HG03025 (cell line): ENCODE measurements at regions not wholly inside any gene's neighbourhood (a gene's known extent, or its start where the extent isn't known, plus 50 kb on each side); places are given as distances from the start of the nearest gene placed in this dataset.

Experiments used
- ATAC-seq: cut with Tn5 transposase; IDR thresholded peaks from one replicate; pipeline ENCODE4 v1.9.1; 2021; ENCODE audit warnings: mild to moderate bottlenecking, moderate library complexity; ENCODE audit not compliant: unreplicated experiment, low FRiP score

DNA sequence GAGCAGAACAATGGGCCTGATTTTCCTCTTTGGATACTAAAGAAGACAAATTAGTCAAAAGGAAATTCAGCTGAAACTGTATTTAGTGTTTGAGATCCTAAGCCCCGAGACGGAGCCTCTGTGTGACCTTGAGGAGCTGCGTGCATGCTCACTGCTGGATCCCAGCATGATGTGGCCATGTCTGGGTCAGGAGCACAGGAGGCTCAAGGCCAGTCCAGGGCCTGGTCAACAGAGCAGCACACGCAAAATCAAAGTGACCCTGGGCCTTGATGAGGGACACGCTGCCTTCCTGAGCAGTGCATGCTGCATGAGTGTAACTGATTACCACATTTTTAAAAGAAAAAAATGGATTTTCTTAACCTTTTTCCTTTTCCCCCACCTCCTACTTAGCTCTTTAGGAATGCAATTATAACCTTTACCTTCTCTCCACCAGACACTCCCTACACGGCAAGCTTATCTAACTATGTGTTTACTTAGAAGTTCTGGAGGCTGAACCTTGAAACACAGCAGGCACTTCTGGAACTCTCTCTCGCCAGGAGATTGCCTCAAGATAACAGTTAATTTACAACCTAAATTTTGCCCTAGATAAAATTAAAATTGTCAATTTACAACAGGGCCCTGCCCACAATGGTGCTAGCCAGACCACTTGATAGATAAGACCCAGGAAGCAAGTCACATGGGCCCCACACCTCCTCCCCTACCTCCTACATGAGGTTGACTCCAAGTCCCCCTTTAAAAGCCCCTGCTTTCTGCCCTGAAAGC, 144.6 kb downstream of the LRIG2 start:
- ATAC-seq = no peak

- no peak for ATAC-seq
Measured at GRCh38 chr1:113219377-113219776, 146.4 kb downstream of the LRIG2 start.

DNA sequence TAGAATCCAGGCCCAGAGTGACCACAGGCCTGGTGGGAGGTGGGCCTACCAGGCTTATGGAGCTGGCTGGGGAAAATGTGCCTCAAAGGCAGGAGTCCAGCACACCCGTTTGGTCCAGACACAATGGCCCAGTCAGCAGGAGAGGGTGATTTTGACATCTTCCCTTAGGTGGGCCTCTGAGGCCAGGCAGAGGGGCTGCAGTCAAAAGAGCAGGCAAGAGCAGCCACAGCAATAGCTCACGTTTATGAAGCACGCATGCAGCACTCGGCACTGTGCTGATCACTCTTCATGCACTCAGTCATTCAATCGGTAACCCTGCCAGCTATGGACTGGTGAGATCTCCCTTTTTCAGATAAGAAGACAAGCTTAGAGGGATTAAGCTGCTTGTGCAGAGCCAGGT, 146.8 kb downstream of the LRIG2 start:
- ATAC-seq = no peak

DNA sequence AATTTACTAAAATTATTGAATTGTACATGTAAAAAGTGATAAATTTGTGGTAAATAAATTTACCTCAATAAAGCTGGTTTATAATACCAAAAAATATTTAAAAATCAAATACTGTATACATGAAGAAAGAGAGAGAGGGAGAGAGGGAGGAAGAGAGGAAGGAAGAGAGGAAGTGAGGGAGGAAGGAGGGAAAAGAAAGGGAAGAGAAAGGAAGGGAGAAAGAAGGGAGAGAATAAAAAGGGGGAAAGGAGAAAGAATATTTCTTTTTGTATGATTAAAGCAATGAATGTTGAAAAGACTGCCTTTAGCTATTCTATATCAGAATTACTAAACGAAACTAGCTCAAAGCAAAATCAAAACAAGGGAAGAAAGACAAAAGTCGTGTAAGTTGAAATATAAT, 150.0 kb downstream of the LRIG2 start:
- ATAC-seq = no peak

DNA sequence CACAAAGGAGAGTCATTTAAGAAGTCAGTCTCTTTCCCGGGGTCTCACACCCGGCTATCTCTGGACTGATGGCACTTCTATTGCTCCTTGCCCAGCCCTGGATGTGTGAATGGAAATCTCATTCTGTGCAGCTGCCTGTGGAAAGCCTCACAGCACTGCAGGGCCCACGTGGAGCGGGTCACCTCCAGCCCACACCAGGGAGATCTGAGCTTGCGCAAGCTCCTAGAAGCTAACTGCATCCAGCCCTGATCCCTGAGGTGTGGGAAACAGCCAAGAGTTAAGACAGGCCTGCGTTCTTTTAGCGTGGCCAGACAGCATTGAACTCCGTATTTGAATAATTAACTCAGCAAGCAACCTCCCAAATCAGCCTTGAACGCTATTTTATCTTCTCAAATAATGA, 150.5 kb downstream of the LRIG2 start:
- no peak for ATAC-seq

DNA sequence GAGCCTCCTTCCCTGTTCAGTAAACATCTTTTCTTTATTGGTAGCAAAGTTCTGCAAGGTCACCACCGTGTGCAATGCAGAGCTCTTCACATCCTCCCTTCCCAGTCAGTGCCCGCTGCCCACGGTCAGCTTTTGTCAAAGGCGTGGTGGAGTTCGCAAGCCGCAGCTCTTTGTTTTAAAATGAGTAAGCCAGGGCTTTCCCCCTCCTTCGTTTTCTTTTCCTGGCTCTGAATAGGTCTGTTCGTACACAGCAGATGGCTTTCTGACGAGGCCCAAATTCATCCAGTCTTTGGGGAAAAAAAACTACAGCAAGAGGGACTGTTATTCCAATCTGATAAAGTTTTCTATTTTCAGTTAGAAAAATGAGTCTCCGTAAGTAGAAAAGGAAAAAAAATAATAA, 153.2 kb downstream of the LRIG2 start:
- ATAC-seq = peak; percentile 81

GRCh38 chr1:113231866-113232265, 158.4 kb upstream of the MAGI3 start:
- no peak for ATAC-seq

DNA sequence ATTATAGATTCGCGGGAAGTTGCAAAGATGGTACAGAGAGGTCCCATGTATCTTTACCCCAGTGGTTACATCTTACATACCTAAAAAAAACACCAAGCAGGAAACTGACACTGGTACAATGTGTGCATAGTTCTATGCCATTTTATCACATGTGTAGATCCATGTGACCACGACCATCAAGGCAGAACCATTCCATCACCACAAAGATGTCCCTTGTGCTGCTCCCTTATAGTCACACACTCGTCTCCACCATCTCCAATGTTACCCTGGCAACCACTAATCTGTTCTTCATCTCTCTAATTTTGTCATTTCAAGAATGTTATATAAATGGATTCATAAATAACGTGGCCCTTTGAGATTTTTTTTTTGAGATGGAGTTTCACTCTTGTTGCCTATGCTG, 156.9 kb upstream of the MAGI3 start:
- ATAC-seq = no peak

DNA sequence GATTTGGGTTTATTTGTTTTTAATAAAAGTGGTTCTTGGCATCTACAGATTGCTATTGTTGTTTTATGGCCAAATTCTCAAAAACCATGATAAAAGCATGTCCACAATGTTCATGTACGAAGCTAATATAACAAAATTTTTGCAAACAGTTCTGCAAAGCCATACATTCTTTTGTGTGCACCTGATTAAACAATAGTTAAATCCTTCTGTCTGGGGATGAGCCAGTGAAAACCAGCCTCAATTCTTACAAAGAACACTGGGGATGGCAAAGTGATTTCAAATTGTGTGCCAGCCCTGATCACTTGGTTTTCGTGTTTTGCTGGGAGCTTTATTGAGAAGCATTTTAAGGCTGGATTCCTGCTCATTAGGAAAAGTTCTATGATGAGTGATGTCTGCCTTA, 149.1 kb upstream of the MAGI3 start:
- ATAC-seq = no peak

GRCh38 chr1:113242481-113242880, 147.8 kb upstream of the MAGI3 start:
- ATAC-seq = no peak

DNA sequence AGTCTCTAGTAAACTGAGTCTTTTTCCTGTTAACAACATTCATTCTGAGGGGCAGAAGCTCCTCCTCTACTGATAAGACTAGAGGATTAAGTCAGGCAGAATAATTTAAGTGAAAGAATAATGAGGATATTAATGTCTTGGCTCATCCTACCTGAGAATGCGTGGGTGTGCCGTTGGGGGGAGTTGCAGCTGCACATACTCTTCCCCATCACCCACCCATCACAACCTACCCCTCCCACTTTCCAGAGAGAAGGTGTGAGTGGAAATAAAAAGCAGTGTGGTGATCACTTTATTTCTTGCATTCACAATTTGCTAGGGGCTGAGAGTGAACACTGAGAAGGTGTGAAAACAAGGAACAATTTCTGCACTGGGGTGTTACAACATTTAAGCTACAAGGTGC, 146.8 kb upstream of the MAGI3 start:
- no peak for ATAC-seq

GRCh38 chr1:113244112-113244820, 146.0 kb upstream of the MAGI3 start:
- no peak for ATAC-seq

DNA sequence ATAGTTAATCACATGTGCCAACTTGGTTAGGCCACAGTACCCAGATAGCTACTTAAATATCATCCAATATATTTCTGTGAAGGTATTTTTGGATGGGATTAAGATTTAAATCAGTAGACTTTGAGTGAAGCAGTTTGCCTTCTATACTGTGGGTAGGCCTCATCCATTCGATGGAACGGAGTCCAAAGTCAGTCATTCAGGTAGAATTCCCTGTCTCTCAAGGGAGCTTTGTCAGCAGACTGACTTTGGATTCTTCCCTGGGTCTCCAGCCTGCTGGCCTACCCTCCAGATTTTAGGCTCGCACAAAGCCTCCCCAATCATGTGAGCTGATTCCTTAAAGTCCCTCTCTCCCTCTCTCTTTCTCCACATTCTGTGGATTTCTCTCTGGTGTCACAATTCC, 145.1 kb upstream of the MAGI3 start:
- no peak for ATAC-seq

GRCh38 chr1:113246929-113247328, 143.4 kb upstream of the MAGI3 start:
- no peak for ATAC-seq

DNA sequence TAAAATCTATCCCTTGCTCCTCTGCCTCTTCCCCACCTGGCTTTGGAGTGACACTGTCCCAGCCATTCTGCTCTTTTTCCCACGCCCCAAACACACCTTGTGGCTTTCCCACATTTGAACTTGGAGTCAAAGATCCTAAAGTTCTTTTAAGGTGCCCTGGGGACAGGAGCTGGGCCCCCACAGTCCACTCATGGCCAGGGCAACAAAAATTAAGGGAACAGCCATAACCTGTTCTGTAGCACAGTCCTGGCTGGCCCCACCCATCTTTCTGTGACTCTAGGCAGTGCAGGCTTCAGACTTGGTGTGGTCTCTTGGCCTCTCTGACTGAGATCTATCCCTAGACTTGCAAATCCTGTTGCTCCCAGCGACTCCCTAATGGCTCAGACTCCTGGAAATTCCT, 143.0 kb upstream of the MAGI3 start:
- no peak for ATAC-seq

- no peak for ATAC-seq
Measured at GRCh38 chr1:113247782-113248181, 142.5 kb upstream of the MAGI3 start.

- no peak for ATAC-seq
Measured at GRCh38 chr1:113248494-113248893, 141.8 kb upstream of the MAGI3 start.

GRCh38 chr1:113250161-113250560, 140.2 kb upstream of the MAGI3 start:
- ATAC-seq = no peak

DNA sequence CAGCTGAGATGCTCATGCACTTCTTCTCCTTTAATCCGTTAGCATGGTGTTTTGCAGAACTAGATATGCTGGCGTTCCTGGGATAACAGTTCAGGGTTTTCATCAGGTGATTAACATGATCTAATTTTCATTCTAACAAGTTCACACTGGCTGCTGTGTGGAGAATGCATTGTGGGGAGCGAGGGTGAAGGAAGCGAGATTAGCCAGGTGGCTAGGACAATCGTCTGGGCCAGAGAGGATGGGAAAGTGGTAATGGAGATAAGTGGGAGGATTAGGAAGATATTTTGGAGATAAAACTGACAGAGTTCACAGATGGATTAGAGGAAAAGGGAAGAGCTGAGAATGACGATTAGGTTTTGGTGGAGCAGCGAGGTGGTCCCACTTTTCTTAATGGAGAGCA, 138.1 kb upstream of the MAGI3 start:
- ATAC-seq = no peak

DNA sequence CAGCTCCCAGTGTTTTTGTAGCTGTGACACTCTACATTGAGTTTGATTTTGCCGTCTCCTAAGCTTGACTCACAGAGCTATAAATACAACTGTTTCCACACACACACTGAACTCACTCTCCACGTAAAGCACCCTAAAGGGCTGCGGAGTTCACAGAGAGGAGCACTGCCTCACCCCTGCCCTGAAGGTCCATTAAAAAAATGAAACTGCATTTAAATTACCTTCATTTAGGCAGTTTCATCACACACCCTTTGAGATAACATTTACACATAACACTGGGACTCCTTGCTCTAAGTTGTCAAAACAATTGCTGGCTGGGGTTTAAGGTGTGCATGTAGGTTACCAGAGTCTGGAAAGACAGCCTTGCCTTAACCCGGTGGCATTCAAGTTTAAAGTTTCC, 137.1 kb upstream of the MAGI3 start:
- ATAC-seq = no peak

GRCh38 chr1:113253590-113253989, 136.7 kb upstream of the MAGI3 start:
- ATAC-seq = no peak

- no peak for ATAC-seq
Measured at GRCh38 chr1:113255038-113255719, 135.1 kb upstream of the MAGI3 start.
